Left renal pelvis (tissue), 4 donors: ENCODE measurements at regions not wholly inside any gene's neighbourhood (a gene's known extent, or its start where the extent isn't known, plus 50 kb on each side); places are given as distances from the start of the nearest gene placed in this dataset.

Experiments used
- DNase-seq, 4 donors: peaks; one replicate each; pipeline ENCODE4 v3.0.0-alpha.2; 2013; ENCODE audit warnings: low read depth in 4 of 4, low spot score in 3 of 4

GRCh38 chr3:180330440-180330839, 271.5 kb upstream of the TTC14 start:
- DNase-seq = no peak

DNA sequence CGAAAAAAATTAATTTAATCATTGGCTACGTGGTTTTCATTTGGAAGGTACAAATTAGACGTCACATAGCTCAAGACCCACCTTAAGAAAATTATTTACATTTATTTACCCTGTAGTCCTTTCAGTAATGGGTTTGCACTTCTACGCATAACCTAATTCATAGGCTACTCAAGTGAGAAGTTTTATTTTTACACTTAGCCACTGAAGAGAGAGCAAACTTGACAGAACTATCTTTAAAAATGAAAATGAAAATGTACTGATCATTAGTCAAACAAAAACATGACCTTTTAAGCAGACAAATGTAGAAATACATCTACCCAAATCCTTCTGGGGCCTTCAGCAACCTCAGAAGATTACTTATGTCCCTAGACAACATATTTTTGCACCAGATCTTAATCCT, 269.4 kb upstream of the TTC14 start:
- no peak for DNase-seq

GRCh38 chr3:180335050-180335449, 266.9 kb upstream of the TTC14 start:
- DNase-seq = no peak

- DNase-seq = no peak
Observed at GRCh38 chr3:180340395-180340794, 261.6 kb upstream of the TTC14 start.

DNA sequence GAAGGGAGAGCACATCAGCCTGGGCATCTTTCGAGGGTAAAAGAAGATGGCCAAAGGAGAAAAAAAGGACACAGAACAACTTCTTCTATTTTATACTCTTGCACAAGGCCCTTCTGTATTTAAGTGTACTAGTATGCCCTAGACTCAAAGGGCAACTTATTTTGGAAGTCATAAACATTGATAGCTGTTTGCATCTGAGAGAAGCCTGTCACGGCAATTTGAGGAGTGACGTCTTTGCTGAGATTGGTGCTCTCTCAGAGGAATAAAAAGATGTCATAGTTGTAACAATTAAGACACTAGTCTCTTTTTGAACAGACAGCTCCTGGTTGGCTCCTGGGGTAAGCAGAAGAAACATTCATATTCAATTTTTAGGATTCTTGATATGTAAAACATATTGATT, 260.4 kb upstream of the TTC14 start:
- DNase-seq = no peak

DNA sequence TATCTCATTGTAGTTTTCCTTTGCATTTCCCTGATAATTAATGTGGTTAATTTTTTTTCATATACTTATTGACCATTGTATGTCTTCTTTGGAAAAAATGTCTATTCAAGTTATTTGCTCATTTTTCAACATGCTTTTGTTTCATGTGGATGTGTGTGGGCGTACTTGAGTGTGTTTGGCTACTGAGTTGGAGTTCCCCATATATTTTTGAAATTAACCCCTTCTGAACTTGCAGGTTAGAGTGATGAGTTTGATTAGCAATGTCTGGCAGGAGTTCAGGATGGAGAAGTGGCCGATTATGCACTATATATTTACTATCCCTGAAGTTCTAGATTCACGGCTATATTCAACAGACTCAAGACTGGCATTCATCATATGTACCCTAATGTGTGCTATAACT, 250.4 kb upstream of the TTC14 start:
- DNase-seq = no peak

- no peak for DNase-seq
Observed at GRCh38 chr3:180352261-180352660, 249.7 kb upstream of the TTC14 start.

DNA sequence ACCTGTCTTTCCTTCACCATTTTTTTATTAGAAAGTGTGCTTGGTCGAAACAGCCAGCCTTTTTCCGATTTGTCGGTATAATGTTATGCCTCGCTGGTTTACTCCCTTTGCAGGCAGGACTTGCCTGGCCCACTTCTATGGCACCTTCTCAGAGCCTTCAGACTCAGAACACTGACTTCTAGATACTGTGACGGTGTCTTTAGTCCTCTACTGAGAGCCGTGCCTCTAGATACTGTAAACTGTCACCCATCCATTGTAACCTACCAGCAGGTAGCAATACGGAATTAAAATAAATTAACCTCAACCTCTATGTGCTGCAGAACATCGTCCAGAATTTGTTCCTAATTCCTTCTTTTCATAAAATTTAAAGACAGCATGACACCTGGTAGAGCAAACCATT, 247.7 kb upstream of the TTC14 start:
- DNase-seq = no peak

DNA sequence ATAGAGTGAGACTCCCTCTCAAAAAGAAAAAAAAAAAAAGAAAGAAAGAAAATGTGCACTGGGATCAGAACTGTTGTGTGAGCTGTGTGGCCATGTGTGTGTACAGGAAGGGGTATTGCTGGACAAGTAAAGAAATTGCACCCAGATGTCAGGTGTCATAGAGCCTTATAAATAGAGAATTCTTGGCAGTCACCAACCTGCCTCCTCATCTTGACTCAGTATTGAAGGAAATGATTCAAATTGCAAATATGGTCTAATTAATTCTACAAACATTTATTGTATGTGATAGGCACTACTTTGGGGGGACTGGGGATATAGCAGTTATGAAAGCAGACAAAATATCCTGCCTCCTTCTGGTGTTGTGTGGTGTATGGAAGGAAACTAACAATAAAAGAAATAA, 243.8 kb upstream of the TTC14 start:
- DNase-seq = no peak

GRCh38 chr3:180359061-180359952, 242.7 kb upstream of the TTC14 start:
- DNase-seq = no peak

- DNase-seq = no peak
Observed at GRCh38 chr3:180359953-180360279, 242.0 kb upstream of the TTC14 start.

GRCh38 chr3:180362081-180362480, 239.9 kb upstream of the TTC14 start:
- no peak for DNase-seq

GRCh38 chr3:180375831-180376230, 226.1 kb upstream of the TTC14 start:
- no peak for DNase-seq

GRCh38 chr3:180378496-180378895, 223.5 kb upstream of the TTC14 start:
- DNase-seq = no peak

GRCh38 chr3:180382638-180383180, 219.3 kb upstream of the TTC14 start:
- no peak for DNase-seq

- DNase-seq = no peak
Observed at GRCh38 chr3:180383332-180384020, 218.5 kb upstream of the TTC14 start.

GRCh38 chr3:180390313-180390712, 211.7 kb upstream of the TTC14 start:
- no peak for DNase-seq

GRCh38 chr3:180391001-180391400, 211.0 kb upstream of the TTC14 start:
- DNase-seq = no peak

- DNase-seq = no peak
Observed at GRCh38 chr3:180401226-180401625, 200.7 kb upstream of the TTC14 start.

GRCh38 chr3:180402471-180403073, 199.4 kb upstream of the TTC14 start:
- no peak for DNase-seq

DNA sequence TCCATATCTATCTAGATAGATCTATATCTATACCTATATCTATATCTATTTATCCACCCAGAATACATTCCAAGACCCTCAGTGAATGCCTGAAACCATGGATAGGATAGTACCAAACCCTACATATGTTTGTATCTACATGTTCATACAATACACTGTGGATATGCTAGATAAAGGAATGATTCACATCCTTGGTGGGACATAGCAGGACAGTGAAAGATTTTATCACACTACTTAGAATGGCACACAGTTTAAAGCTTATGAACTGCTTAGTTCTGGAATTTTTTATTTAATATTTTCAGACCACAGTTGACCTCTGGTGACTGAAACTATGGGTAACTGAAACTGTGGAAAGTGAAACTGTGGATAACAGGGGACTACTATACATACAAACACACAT, 198.8 kb upstream of the TTC14 start:
- DNase-seq = no peak

- no peak for DNase-seq
Observed at GRCh38 chr3:180408654-180409053, 193.3 kb upstream of the TTC14 start.
